Ovary (tissue), 7 donors: ENCODE measurements at regions not wholly inside any gene's neighbourhood (a gene's known extent, or its start where the extent isn't known, plus 50 kb on each side); places are given as distances from the start of the nearest gene placed in this dataset.
"Not testable (repeated sequence)": the region's sequence is repeated elsewhere in the genome, so short reads cannot be mapped to it uniquely, and the experiment has no call there.

Experiments used
- DNase-seq, 5 donors: peaks; one replicate each; pipeline ENCODE4 v3.0.0-alpha.2; 2019 to 2020
- H3K27ac ChIP-seq, 2 donors: fragments of 200-600 bp; one replicate each; pipeline versions ENCODE4 v1.5.1 to v1.8.0; 2019 to 2022
- H3K27me3 ChIP-seq: fragments of 200-600 bp; one replicate; pipeline ENCODE4 v1.8.0; 2022
- H3K36me3 ChIP-seq: fragments of 200-600 bp; sonication (generic); one replicate; pipeline ENCODE4 v1.5.1; 2019
- H3K4me1 ChIP-seq: one replicate; pipeline ENCODE4 v1.8.1; 2013; ENCODE audit warnings: mild to moderate bottlenecking, moderate library complexity; ENCODE audit not compliant: insufficient read depth
- H3K4me3 ChIP-seq: fragments of 200-600 bp; sonication (generic); one replicate; pipeline ENCODE4 v1.5.1; 2017
- H3K9me3 ChIP-seq, 2 donors: fragments of 200-600 bp in 1 of 2; sonication (generic) in 1 of 2; one replicate each; pipeline versions ENCODE4 v1.5.1 to v1.8.1; 2013 to 2019; ENCODE audit warnings: mild to moderate bottlenecking in 1 of 2, moderate library complexity in 1 of 2
- EP300 ChIP-seq: sonication (generic); formaldehyde crosslinking; IDR thresholded peaks from one replicate; pipeline ENCODE4 v1.6.1; 2017; ENCODE audit warnings: antibody characterized with exemption
- POLR2A ChIP-seq: fragments of 450-650 bp; IDR thresholded peaks from one replicate; pipeline ENCODE4 v1.6.1; 2017; ENCODE audit warnings: antibody characterized with exemption, mild to moderate bottlenecking, moderate library complexity
- WGBS, 3 donors: extraction: QIAGEN DNeasy Blood & Tissue Kit in 1 of 3; methylation state at CpG; one replicate each; pipeline versions ENCODE4 v1.1.5 to v1.1.7; 2013 to 2017; 5-methylcytosine and 5-hydroxymethylcytosine counted together
- intact Hi-C, 4 donors: fragments of 100-400 bp; cut with DNase I; formaldehyde crosslinking; loops; one replicate each; pipeline versions ENCODE4 v1.11.0 to v1.15.1; 2022 to 2023
- TF ChIP-seq, protein P1 (sequence below), 3 donors: fragments of 450-650 bp in 2 of 3; fragments of 200-600 bp in 1 of 3; IDR thresholded peaks; one replicate each; pipeline versions ENCODE4 v1.5.1 to v1.8.0; 2016 to 2022; ENCODE audit warnings: antibody characterized with exemption in 3 of 3, mild to moderate bottlenecking in 1 of 3
- donor health status: DM: no; HTN: no; CAD: no; lungs with moderate emphysema.
- donor health status: DM: no; HTN: no; CAD: no.
- donor health status: Bipolar disorder and iron deficiency.
- donor health status: DM: no; HTN: no; CAD: no.
- donor health status: DM: yes; HTN: yes; CAD: no.

DNA sequence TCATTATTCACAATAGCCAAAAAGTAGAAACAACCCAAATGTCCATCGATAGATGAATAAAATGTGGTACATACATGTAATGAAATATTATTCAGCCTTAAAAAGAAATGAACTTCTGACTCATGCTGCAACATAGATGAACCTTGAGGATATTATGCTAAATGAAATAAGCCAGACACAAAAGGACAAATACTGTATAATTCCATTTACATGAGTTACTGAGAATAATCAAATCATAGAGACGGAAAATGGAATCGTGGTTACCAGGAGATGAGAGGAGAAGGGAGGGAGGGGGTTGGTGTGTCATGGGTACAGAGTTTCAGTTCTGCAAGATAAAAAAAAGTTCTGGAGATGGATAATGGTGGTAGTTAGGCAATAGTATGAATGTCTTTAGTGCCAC is 184.1 kb downstream of the PSMG1 start:
- H3K36me3 ChIP-seq, result no peaks in the 10 kb centered on the region
- H3K9me3 ChIP-seq, result no peaks in the 10 kb centered on the region
- DNase-seq, result no peak
- H3K4me3 ChIP-seq, result no peak overlapping the region
- intact Hi-C loops, result no loop called here
- H3K27ac ChIP-seq, result no peak overlapping the region
- WGBS, 3 donors, result 91 to 92% (median 91%) methylated on average over 3 of the region's 3 CpGs
- TF ChIP-seq POLR2A (no peak), EP300 (no peak)
- TF ChIP-seq, protein P1, sequence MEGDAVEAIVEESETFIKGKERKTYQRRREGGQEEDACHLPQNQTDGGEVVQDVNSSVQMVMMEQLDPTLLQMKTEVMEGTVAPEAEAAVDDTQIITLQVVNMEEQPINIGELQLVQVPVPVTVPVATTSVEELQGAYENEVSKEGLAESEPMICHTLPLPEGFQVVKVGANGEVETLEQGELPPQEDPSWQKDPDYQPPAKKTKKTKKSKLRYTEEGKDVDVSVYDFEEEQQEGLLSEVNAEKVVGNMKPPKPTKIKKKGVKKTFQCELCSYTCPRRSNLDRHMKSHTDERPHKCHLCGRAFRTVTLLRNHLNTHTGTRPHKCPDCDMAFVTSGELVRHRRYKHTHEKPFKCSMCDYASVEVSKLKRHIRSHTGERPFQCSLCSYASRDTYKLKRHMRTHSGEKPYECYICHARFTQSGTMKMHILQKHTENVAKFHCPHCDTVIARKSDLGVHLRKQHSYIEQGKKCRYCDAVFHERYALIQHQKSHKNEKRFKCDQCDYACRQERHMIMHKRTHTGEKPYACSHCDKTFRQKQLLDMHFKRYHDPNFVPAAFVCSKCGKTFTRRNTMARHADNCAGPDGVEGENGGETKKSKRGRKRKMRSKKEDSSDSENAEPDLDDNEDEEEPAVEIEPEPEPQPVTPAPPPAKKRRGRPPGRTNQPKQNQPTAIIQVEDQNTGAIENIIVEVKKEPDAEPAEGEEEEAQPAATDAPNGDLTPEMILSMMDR (IDR thresholded peaks at IDR 0.05), result no peak
- no peaks in the 10 kb centered on the region for H3K27me3 ChIP-seq
- peaks cover 2% of the 10 kb centered on the region for H3K4me1 ChIP-seq

DNA sequence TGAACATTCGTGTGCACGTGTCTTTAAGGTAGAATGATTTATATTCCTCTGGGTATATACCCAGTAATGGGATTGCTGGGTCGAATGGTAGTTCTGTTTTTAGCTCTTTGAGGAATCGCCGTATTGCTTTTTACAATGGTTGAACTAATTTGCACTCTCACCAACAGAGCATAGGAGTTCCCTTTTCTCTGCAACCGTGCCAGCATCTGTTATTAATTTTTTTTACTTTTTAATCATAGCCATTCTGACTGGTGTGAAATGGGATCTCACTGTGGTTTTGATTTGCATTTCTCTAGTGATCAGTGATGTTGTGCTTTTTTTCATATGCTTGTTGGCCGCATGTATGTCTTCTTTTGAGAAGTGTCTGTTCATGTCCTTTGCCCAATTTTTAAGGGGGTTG is 185.0 kb downstream of the PSMG1 start:
- intact Hi-C loops, result not testable (repeated sequence)

DNA sequence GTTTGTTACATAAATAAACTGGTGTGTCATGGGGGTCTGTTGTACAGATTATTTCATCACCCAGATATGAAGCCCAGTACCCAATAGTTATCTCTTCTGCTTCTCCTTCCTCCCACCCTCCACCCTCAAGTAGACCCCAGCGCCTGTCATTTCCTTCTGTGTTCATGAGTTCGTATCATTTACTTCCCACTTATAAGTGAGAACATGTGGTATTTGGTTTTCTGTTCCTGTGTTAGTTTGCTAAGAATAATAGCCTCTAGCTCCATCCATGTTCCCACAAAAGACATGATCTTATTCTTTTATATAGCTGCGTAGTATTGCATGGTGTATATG is 185.4 kb downstream of the PSMG1 start:
- intact Hi-C loops, H3K36me3 ChIP-seq, DNase-seq, H3K4me3 ChIP-seq, H3K27me3 ChIP-seq, H3K27ac ChIP-seq, H3K4me1 ChIP-seq, H3K9me3 ChIP-seq: not testable (repeated sequence)
- WGBS, 3 donors, result 90 to 93% (median 91%) methylated on average over 3 of the region's 3 CpGs

More for the DNA sequence above, 185.0 kb downstream of the PSMG1 start:
- H3K4me1 ChIP-seq, H3K9me3 ChIP-seq, H3K27me3 ChIP-seq, H3K4me3 ChIP-seq, H3K36me3 ChIP-seq, DNase-seq, H3K27ac ChIP-seq: not testable (repeated sequence)
- 89 to 91% (median 90%) methylated on average over 7 of the region's 7 CpGs for WGBS, 3 donors

DNA sequence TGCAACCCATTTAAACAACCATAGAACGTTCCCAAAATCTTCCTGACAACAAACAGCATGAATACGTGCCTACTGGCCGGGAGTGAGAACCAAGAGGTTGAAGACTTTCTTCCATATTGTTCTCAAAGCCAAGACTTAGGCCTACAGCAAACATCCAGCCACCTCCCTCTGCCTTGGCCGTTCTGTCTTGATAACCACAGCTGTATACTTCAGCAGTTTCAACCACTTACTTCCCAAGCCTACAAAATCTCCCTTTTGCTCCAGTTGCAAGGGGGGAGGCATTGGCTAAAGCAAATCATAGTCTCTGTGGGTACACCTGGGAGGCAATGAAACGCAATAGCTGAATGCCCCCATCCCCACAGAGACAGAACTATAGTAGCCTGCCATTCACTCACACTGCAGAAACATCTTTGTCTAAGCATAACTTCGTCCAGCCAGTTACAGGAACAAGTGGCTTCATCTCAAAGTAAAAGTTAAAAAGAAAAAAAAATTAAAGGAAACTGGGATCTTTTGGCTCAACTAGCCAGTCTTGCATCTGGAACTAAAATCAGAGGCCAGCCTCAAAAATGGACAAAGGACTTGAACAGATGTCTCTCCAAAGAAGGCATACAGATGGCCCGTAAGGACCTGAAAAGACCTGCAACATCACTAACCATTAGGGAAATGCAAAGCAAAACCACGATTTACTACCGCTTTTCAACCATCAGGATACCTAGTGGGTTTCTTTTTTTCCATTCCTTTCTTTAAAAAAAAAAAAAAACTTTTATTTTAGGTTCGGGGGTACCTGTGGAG is 186.0 kb downstream of the PSMG1 start:
- TF ChIP-seq, protein P1 (IDR thresholded peaks at IDR 0.05), result no peak
- TF ChIP-seq EP300 (no peak), POLR2A (no peak)
- Histone ChIP-seq H3K36me3 (no peaks in the 10 kb centered on the region), H3K27ac (no peak overlapping the region), H3K9me3 (no peaks in the 10 kb centered on the region), H3K4me1 (peaks cover 9% of the 10 kb centered on the region), H3K4me3 (no peak overlapping the region), H3K27me3 (no peaks in the 10 kb centered on the region)
- no peak for DNase-seq
- intact Hi-C loops, result no loop called here
- 83 to 84% (median 83%) methylated on average over 10 of the region's 10 CpGs for WGBS, 3 donors

DNA sequence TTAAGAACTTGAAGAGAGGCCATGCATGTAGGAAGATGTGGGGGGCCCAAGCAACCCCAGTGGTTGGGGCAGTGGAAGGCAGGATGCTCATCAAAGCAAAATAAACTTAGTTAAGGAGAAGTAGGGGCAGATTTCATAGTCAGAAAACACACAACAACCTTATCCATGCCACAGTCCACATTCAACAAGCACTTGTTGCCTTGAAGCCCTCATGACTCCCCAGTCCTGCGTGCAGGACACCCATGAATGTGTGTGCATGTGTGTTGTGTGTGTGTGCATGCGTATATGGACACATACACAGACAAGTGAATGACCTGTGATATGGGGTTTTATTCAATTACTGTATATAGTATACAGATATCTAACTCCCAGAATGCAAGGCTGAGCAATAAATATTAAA is 186.9 kb downstream of the PSMG1 start:
- WGBS, 3 donors, result 95 to 98% (median 96%) methylated on average over 2 of the region's 2 CpGs
- H3K9me3 ChIP-seq, result no peaks in the 10 kb centered on the region
- no peak overlapping the region for H3K4me3 ChIP-seq
- H3K27ac ChIP-seq, result no peak overlapping the region
- no peaks in the 10 kb centered on the region for H3K27me3 ChIP-seq
- H3K36me3 ChIP-seq, result no peaks in the 10 kb centered on the region
- TF ChIP-seq POLR2A (no peak), EP300 (no peak)
- TF ChIP-seq, protein P1 (IDR thresholded peaks at IDR 0.05), result no peak
- no peak for DNase-seq
- intact Hi-C loops, result no loop called here
- H3K4me1 ChIP-seq, result peaks cover 9% of the 10 kb centered on the region
